H1 (cell line): ENCODE measurements at regions not wholly inside any gene's neighbourhood (a gene's known extent, or its start where the extent isn't known, plus 50 kb on each side); places are given as distances from the start of the nearest gene placed in this dataset.

ENCODE experiments used
- CTCF ChIA-PET: fragments of 300-600 bp; sonication (Branson Sonifier 250); formaldehyde crosslinking; loops from one replicate; lab custom pipeline; 2021; ENCODE audit not compliant: partially characterized antibody; lab: Charles Lee
- POLR2A ChIA-PET: fragments of 300-600 bp; sonication (Branson Sonifier 250); formaldehyde crosslinking; loops from one replicate; lab custom pipeline; 2021; ENCODE audit warnings: inconsistent platforms; ENCODE audit not compliant: partially characterized antibody; lab: Charles Lee
- DNase-seq, 2 experiments: peaks; one replicate each; pipeline versions ENCODE4 v3.0.0 to v3.0.0-alpha.2; 2010 to 2022; ENCODE audit warnings: low spot score in 2 of 2, low read depth in 1 of 2, mixed read lengths in 1 of 2
- FAIRE-seq: peaks from 2 replicates; lab custom pipeline; 2011; peaks lifted over from hg19 to GRCh38; lab: Jason Lieb, UNC
- H2AFZ ChIP-seq: 2 replicates; pipeline ENCODE4 v1.8.1; 2012; ENCODE audit warnings: low read length, inconsistent platforms
- H2AK5ac ChIP-seq: 2 replicates; pipeline ENCODE4 v1.6.1; 2013; ENCODE audit warnings: low read depth, low read length
- H2BK120ac ChIP-seq: replicated peaks from 2 replicates; pipeline ENCODE3; 2013; ENCODE audit warnings: low read depth, low read length, inconsistent platforms
- H2BK12ac ChIP-seq: 2 replicates; pipeline ENCODE4 v1.6.1; 2013; ENCODE audit warnings: low read depth, low read length
- H2BK15ac ChIP-seq: 2 replicates; pipeline ENCODE4 v1.6.1; 2013; ENCODE audit warnings: low read length
- H2BK20ac ChIP-seq: 2 replicates; pipeline ENCODE4 v1.6.1; 2013; ENCODE audit warnings: low read length
- H2BK5ac ChIP-seq: 2 replicates; pipeline ENCODE4 v1.6.1; 2013; ENCODE audit warnings: low read depth, low read length
- H3K14ac ChIP-seq: 2 replicates; pipeline ENCODE4 v1.6.1; 2013; ENCODE audit warnings: inconsistent platforms; ENCODE audit not compliant: insufficient read length
- H3K18ac ChIP-seq: 2 replicates; pipeline ENCODE4 v1.6.1; 2013; ENCODE audit warnings: low read length; ENCODE audit errors: extremely low read depth
- H3K23ac ChIP-seq: 2 replicates; pipeline ENCODE4 v1.6.1; 2013; ENCODE audit warnings: inconsistent platforms; ENCODE audit not compliant: insufficient read length
- H3K23me2 ChIP-seq: 2 replicates; pipeline ENCODE4 v1.6.1; 2013; ENCODE audit warnings: low read depth, low read length
- H3K27ac ChIP-seq: 2 replicates; pipeline ENCODE4 v1.6.1; 2011; ENCODE audit warnings: low read depth, low read length, inconsistent platforms
- H3K27me3 ChIP-seq, 4 experiments: replicated peaks in 1 of 4; 1 replicate in 1 of 4; 2 replicates in 3 of 4; pipeline versions ENCODE4 v1.6.1 to v1.8.1; 2011 to 2013; ENCODE audit warnings: low read length in 3 of 4, mild to moderate bottlenecking in 3 of 4, inconsistent platforms in 2 of 4, mixed read lengths in 2 of 4, moderate library complexity in 1 of 4; ENCODE audit not compliant: control insufficient read depth in 3 of 4, insufficient read depth in 3 of 4; ENCODE audit errors: extremely low read depth in 1 of 4
- H3K36me3 ChIP-seq, 4 experiments: 2 replicates each; pipeline versions ENCODE4 v1.6.1 to v1.8.1; 2011 to 2013; ENCODE audit warnings: mild to moderate bottlenecking in 4 of 4, low read length in 3 of 4, moderate library complexity in 2 of 4, control low read depth in 1 of 4, inconsistent platforms in 1 of 4; ENCODE audit not compliant: insufficient read depth in 4 of 4, control insufficient read depth in 2 of 4
- H3K4ac ChIP-seq: replicated peaks from 2 replicates; pipeline ENCODE3; 2013; ENCODE audit warnings: low read length, low read depth, mixed read lengths, inconsistent platforms; ENCODE audit not compliant: insufficient read length
- H3K4me1 ChIP-seq, 4 experiments: replicated peaks in 1 of 4; 1 replicate in 1 of 4; 2 replicates in 3 of 4; pipeline versions ENCODE4 v1.6.1 to v1.8.1; 2011 to 2013; ENCODE audit warnings: low read length in 3 of 4, inconsistent platforms in 2 of 4, mixed read lengths in 1 of 4; ENCODE audit not compliant: insufficient read depth in 4 of 4, control insufficient read depth in 3 of 4
- H3K4me2 ChIP-seq, 2 experiments: 2 replicates each; pipeline versions ENCODE4 v1.6.1 to v1.8.1; 2011 to 2013; ENCODE audit warnings: low read depth in 2 of 2, low read length in 2 of 2, control low read depth in 1 of 2, inconsistent platforms in 1 of 2, mild to moderate bottlenecking in 1 of 2; ENCODE audit not compliant: insufficient read depth in 1 of 2
- H3K4me3 ChIP-seq, 4 experiments: fragments of 200-600, 300-600 bp in 1 of 4; sonication (generic), shearing (Covaris generic), sonication (Bioruptor Twin) in 1 of 4; 2 replicates each; pipeline versions ENCODE4 v1.5.1 to v1.8.1; 2011 to 2016; ENCODE audit warnings: low read length in 4 of 4, low read depth in 3 of 4, control low read depth in 2 of 4, inconsistent platforms in 2 of 4, mild to moderate bottlenecking in 2 of 4, mixed read lengths in 1 of 4, moderate library complexity in 1 of 4; ENCODE audit not compliant: insufficient read depth in 2 of 4; ENCODE audit errors: extremely low read depth in 1 of 4
- H3K56ac ChIP-seq: replicated peaks from 2 replicates; pipeline ENCODE3; 2013; ENCODE audit warnings: low read depth, mild to moderate bottlenecking, mixed read lengths, low read length, inconsistent platforms; ENCODE audit not compliant: insufficient read length
- H3K79me1 ChIP-seq: 2 replicates; pipeline ENCODE4 v1.6.1; 2013; ENCODE audit warnings: low read depth, low read length, control low read depth
- H3K79me2 ChIP-seq, 2 experiments: 2 replicates each; pipeline versions ENCODE4 v1.6.1 to v1.8.1; 2012 to 2013; ENCODE audit warnings: low read length in 2 of 2, mild to moderate bottlenecking in 2 of 2, inconsistent platforms in 1 of 2; ENCODE audit not compliant: insufficient read depth in 2 of 2, control insufficient read depth in 1 of 2
- H3K9ac ChIP-seq, 4 experiments: replicated peaks in 1 of 4; 1 replicate in 1 of 4; 2 replicates in 3 of 4; pipeline versions ENCODE4 v1.6.1 to v1.8.1; 2011 to 2013; ENCODE audit warnings: low read depth in 3 of 4, low read length in 3 of 4, control low read depth in 2 of 4, mild to moderate bottlenecking in 2 of 4, moderate library complexity in 2 of 4, inconsistent platforms in 1 of 4; ENCODE audit errors: extremely low read depth in 1 of 4
- H3K9me3 ChIP-seq, 2 experiments: 2 replicates each; pipeline versions ENCODE4 v1.6.1 to v1.8.1; 2012 to 2013; ENCODE audit warnings: mild to moderate bottlenecking in 2 of 2, moderate library complexity in 2 of 2, control low read depth in 1 of 2, inconsistent platforms in 1 of 2, low read depth in 1 of 2, low read length in 1 of 2, mixed read lengths in 1 of 2; ENCODE audit not compliant: insufficient read depth in 2 of 2
- H4K20me1 ChIP-seq, 2 experiments: replicated peaks in 1 of 2; 2 replicates each; pipeline versions ENCODE3 to v1.8.1; 2011 to 2013; ENCODE audit warnings: inconsistent platforms in 2 of 2, low read length in 2 of 2, mild to moderate bottlenecking in 1 of 2; ENCODE audit not compliant: insufficient read depth in 2 of 2, control insufficient read depth in 1 of 2
- H4K5ac ChIP-seq: 2 replicates; pipeline ENCODE4 v1.6.1; 2013; ENCODE audit warnings: low read length, low read depth, mixed read lengths, inconsistent platforms; ENCODE audit not compliant: insufficient read length
- H4K8ac ChIP-seq: 2 replicates; pipeline ENCODE4 v1.8.0; 2013; ENCODE audit warnings: mild to moderate bottlenecking, moderate library complexity, low read length, inconsistent platforms; ENCODE audit not compliant: insufficient read depth; ENCODE audit errors: extremely low read depth
- H4K91ac ChIP-seq: replicated peaks from 2 replicates; pipeline ENCODE3; 2013; ENCODE audit warnings: low read length, mixed read lengths, inconsistent platforms; ENCODE audit not compliant: insufficient read length
- CEBPB ChIP-seq: IDR thresholded peaks from 2 replicates; pipeline ENCODE4 v1.6.1; 2012; ENCODE audit warnings: low read depth, low read length
- CHD2 ChIP-seq: IDR thresholded peaks from 2 replicates; pipeline ENCODE4 v1.6.1; 2012; ENCODE audit warnings: low read length, improper control_type of control experiment
- CTBP2 ChIP-seq: IDR thresholded peaks from 2 replicates; pipeline ENCODE4 v1.7.0; 2011; ENCODE audit warnings: borderline replicate concordance, mild to moderate bottlenecking, moderate library complexity, mixed read lengths, low read length; ENCODE audit not compliant: insufficient read depth, insufficient read length
- EGR1 ChIP-seq: IDR thresholded peaks from 2 replicates; pipeline ENCODE4 v1.6.1; 2011; ENCODE audit warnings: low read depth, low read length, borderline replicate concordance
- HDAC6 ChIP-seq: IDR thresholded peaks from one replicate; pipeline ENCODE4 v1.7.1; 2012; ENCODE audit warnings: low read depth, mild to moderate bottlenecking, inconsistent platforms, low read length, moderate library complexity
- JUND ChIP-seq: IDR thresholded peaks from 2 replicates; pipeline ENCODE4 v1.6.1; 2011; ENCODE audit warnings: mild to moderate bottlenecking, improper control_type of control experiment, low read length
- KDM1A ChIP-seq: fragments of 200-600, 300-600 bp; sonication (generic); IDR thresholded peaks from 2 replicates; pipeline ENCODE4 v1.7.1; 2016; ENCODE audit warnings: mild to moderate bottlenecking, low read length, borderline replicate concordance
- KDM5A ChIP-seq: fragments of 200-600 bp; IDR thresholded peaks from 2 replicates; pipeline ENCODE4 v1.7.1; 2012; ENCODE audit warnings: mild to moderate bottlenecking, low read length, inconsistent platforms, mixed read lengths
- POLR2A ChIP-seq, 2 experiments: IDR thresholded peaks; 1 replicate in 1 of 2; 2 replicates in 1 of 2; pipeline ENCODE4 v1.6.1; 2011; ENCODE audit warnings: low read depth in 2 of 2, low read length in 2 of 2, mild to moderate bottlenecking in 2 of 2; ENCODE audit errors: control extremely low read depth in 1 of 2
- POU5F1 ChIP-seq: IDR thresholded peaks from 2 replicates; pipeline ENCODE4 v1.6.1; 2011; ENCODE audit warnings: low read depth, mild to moderate bottlenecking, low read length, moderate library complexity
- RBBP5 ChIP-seq: IDR thresholded peaks from 2 replicates; pipeline ENCODE4 v1.7.1; 2012; ENCODE audit warnings: low read depth, mild to moderate bottlenecking, inconsistent platforms, low read length, moderate library complexity, borderline replicate concordance
- SP2 ChIP-seq: IDR thresholded peaks from 2 replicates; pipeline ENCODE4 v1.6.1; 2012; ENCODE audit warnings: mild to moderate bottlenecking, low read length, inconsistent platforms
- TEAD4 ChIP-seq: IDR thresholded peaks from 2 replicates; pipeline ENCODE4 v1.6.1; 2012; ENCODE audit warnings: low read depth, low read length, inconsistent platforms, mixed read lengths
- USF2 ChIP-seq: IDR thresholded peaks from 2 replicates; pipeline ENCODE4 v1.6.1; 2011; ENCODE audit warnings: low read length, improper control_type of control experiment
- ZNF274 ChIP-seq: IDR thresholded peaks from 2 replicates; pipeline ENCODE4 v1.7.0; 2012; ENCODE audit warnings: low read length, borderline replicate concordance; ENCODE audit errors: extremely low read depth
- WGBS, 2 experiments: shearing (Covaris generic) in 1 of 2; methylation state at CpG; one replicate each; pipeline versions ENCODE4 v1.1.6 to v1.1.7; 2013 to 2015; ENCODE audit warnings: low lambda C conversion rate in 2 of 2, mixed read lengths in 2 of 2, inconsistent platforms in 1 of 2, low coverage in 1 of 2, missing lambda C conversion rate in 1 of 2; ENCODE audit not compliant: insufficient replicate concordance in 2 of 2, insufficient coverage in 1 of 2, insufficient read length in 1 of 2; ENCODE audit errors: extremely low coverage in 1 of 2, missing lambda C conversion rate in 1 of 2; 5-methylcytosine and 5-hydroxymethylcytosine counted together

DNA sequence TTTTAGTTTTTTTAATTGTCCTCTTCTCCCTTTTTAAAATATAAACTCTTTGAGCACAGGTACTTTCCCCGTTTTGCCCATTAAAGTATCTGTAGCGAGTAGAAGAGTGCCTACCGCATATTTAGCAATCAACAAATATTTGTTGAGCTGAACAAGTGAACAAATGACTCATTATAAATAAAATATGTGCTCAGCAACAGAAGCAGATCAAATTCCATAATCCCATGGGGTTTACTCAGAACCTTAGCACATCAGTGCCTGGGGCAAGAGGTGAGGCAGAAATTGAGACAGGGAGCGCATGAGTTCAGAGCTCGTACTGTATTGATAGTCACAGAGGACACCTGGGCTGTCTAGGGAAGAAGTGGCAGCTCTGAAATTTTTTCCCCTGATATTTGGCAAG, 161.0 kb downstream of the SEM1 start:
- no peak overlapping the region for H2AK5ac ChIP-seq
- no peak overlapping the region for H2BK15ac ChIP-seq
- no peak overlapping the region for H2BK120ac ChIP-seq
- DNase-seq: no peak
- no peak overlapping the region for H2BK20ac ChIP-seq
- H3K79me1 ChIP-seq: no peaks in the 10 kb centered on the region
- no peak overlapping the region for H3K23ac ChIP-seq
- no peak overlapping the region for H3K18ac ChIP-seq
- no peak overlapping the region for H2AFZ ChIP-seq
- POLR2A ChIA-PET: no interaction called here
- H4K8ac ChIP-seq: no peak overlapping the region
- no peak overlapping the region for H4K5ac ChIP-seq
- no peak overlapping the region for H3K27ac ChIP-seq
- H2BK5ac ChIP-seq: no peak overlapping the region
- H4K20me1 ChIP-seq: no peaks in the 10 kb centered on the region
- H3K4me1 ChIP-seq: no peaks in the 10 kb centered on the region
- no peak overlapping the region for H3K9ac ChIP-seq
- no peak overlapping the region for H3K56ac ChIP-seq
- no peaks in the 10 kb centered on the region for H3K79me2 ChIP-seq
- 87% methylated on average over 5 of the region's 5 CpGs; no CpG with 5 or more reads in 1 of the 2 experiments for WGBS, 2 experiments
- CTCF ChIA-PET: interaction anchor here (0.7 kb wide), 1 partner anchor 47 kb away, joined by 3 read pairs; no protein-coding TSS in a partner anchor
- H3K14ac ChIP-seq: no peak overlapping the region
- no peaks in the 10 kb centered on the region for H3K23me2 ChIP-seq
- H3K4ac ChIP-seq: no peak overlapping the region
- no peak overlapping the region for H2BK12ac ChIP-seq
- H3K4me3 ChIP-seq: no peak overlapping the region
- H3K4me2 ChIP-seq: no peak overlapping the region
- FAIRE-seq: no peak
- H3K36me3 ChIP-seq: no peaks in the 10 kb centered on the region
- H3K9me3 ChIP-seq: no peaks in the 10 kb centered on the region
- H3K27me3 ChIP-seq: no peaks in the 10 kb centered on the region
- no peak overlapping the region for H4K91ac ChIP-seq
- TF ChIP-seq POLR2A (IDR thresholded peaks at IDR 0.05; ENCODE audit: control extremely low read depth in 1 of 2, low read depth in 2 of 2, low read length in 2 of 2) (no peak), POU5F1 (no peak), CEBPB (no peak), KDM1A (no peak), EGR1 (no peak), HDAC6 (no peak), CTBP2 (no peak), SP2 (no peak), CHD2 (no peak), JUND (no peak), ZNF274 (no peak), KDM5A (no peak), USF2 (no peak), RBBP5 (no peak), TEAD4 (no peak)
